Progenitor cell of endocrine pancreas (in vitro differentiated cells): ENCODE measurements at regions not wholly inside any gene's neighbourhood (a gene's known extent, or its start where the extent isn't known, plus 50 kb on each side); places are given as distances from the start of the nearest gene placed in this dataset.

Experiments used
- DNase-seq: peaks from one replicate; pipeline ENCODE4 v3.0.0; 2021; ENCODE audit warnings: low spot score; ENCODE audit not compliant: unreplicated experiment
- H3K27ac Mint-ChIP-seq: 2 replicates; pipeline ENCODE4 v1.8.0; 2021; ENCODE audit warnings: mild to moderate bottlenecking, moderate library complexity, mixed read lengths
- H3K27me3 Mint-ChIP-seq: 2 replicates; pipeline ENCODE4 v1.8.0; 2021; ENCODE audit warnings: mixed read lengths
- H3K36me3 Mint-ChIP-seq: 2 replicates; pipeline ENCODE4 v1.8.0; 2022; ENCODE audit warnings: mixed read lengths; ENCODE audit not compliant: insufficient read depth
- H3K4me1 Mint-ChIP-seq: 2 replicates; pipeline ENCODE4 v1.8.0; 2021; ENCODE audit warnings: low read depth, mixed read lengths
- H3K4me3 Mint-ChIP-seq: 2 replicates; pipeline ENCODE4 v1.8.0; 2021; ENCODE audit warnings: low read depth, mild to moderate bottlenecking, moderate library complexity, mixed read lengths
- H3K9me3 Mint-ChIP-seq: 2 replicates; pipeline ENCODE4 v1.8.0; 2021; ENCODE audit warnings: low read depth, mixed read lengths
- TF ChIP-seq, protein P1 (sequence below): fragments of 200-600 bp; sonication (generic); IDR thresholded peaks from one replicate; pipeline ENCODE4 v1.5.0; 2021; ENCODE audit warnings: antibody characterized with exemption, mild to moderate bottlenecking; ENCODE audit not compliant: unreplicated experiment

GRCh38 chr5:15333091-15333490 is 166.9 kb upstream of the FBXL7 start:
- Mint-ChIP-seq H3K36me3 (no peaks in the 10 kb centered on the region), H3K9me3 (peaks cover 12% of the 10 kb centered on the region), H3K27me3 (no peaks in the 10 kb centered on the region), H3K4me3 (no peak overlapping the region), H3K4me1 (peaks cover 3% of the 10 kb centered on the region), H3K27ac (no peak overlapping the region)
- TF ChIP-seq, protein P1, sequence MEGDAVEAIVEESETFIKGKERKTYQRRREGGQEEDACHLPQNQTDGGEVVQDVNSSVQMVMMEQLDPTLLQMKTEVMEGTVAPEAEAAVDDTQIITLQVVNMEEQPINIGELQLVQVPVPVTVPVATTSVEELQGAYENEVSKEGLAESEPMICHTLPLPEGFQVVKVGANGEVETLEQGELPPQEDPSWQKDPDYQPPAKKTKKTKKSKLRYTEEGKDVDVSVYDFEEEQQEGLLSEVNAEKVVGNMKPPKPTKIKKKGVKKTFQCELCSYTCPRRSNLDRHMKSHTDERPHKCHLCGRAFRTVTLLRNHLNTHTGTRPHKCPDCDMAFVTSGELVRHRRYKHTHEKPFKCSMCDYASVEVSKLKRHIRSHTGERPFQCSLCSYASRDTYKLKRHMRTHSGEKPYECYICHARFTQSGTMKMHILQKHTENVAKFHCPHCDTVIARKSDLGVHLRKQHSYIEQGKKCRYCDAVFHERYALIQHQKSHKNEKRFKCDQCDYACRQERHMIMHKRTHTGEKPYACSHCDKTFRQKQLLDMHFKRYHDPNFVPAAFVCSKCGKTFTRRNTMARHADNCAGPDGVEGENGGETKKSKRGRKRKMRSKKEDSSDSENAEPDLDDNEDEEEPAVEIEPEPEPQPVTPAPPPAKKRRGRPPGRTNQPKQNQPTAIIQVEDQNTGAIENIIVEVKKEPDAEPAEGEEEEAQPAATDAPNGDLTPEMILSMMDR: no peak
- no peak for DNase-seq

DNA sequence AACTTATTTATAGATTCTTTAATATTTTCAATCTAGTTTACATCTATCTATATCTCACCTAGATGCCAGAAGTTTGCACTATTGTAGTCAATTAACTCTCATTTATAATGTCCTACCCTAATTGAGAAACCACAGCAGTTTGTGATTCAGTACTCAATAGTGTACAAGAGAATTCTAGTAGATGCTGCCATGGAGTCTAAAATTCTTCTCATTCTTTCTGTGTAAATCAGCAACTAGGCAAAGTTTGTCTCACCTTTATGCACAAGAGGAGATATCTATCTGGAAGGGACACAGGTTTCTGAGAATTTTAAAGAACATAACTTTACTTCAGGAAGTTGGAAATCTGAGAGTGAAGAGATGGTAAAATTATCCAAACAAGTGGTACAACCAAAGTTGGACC is 173.0 kb upstream of the FBXL7 start:
- H3K4me3 Mint-ChIP-seq: no peak overlapping the region
- H3K4me1 Mint-ChIP-seq: peaks cover 3% of the 10 kb centered on the region
- H3K36me3 Mint-ChIP-seq: no peaks in the 10 kb centered on the region
- H3K27ac Mint-ChIP-seq: peak overlapping the region; percentile 51
- no peak for DNase-seq
- TF ChIP-seq, protein P1: no peak
- H3K9me3 Mint-ChIP-seq: peaks cover 7% of the 10 kb centered on the region
- no peaks in the 10 kb centered on the region for H3K27me3 Mint-ChIP-seq

GRCh38 chr5:15326471-15326870 is 173.5 kb upstream of the FBXL7 start:
- H3K4me1 Mint-ChIP-seq: peaks cover 3% of the 10 kb centered on the region
- no peak for DNase-seq
- no peak overlapping the region for H3K27ac Mint-ChIP-seq
- H3K36me3 Mint-ChIP-seq: no peaks in the 10 kb centered on the region
- TF ChIP-seq, protein P1: no peak
- no peak overlapping the region for H3K4me3 Mint-ChIP-seq
- no peaks in the 10 kb centered on the region for H3K27me3 Mint-ChIP-seq
- peaks cover 7% of the 10 kb centered on the region for H3K9me3 Mint-ChIP-seq

GRCh38 chr5:15322421-15322820 is 177.6 kb upstream of the FBXL7 start:
- peaks cover 7% of the 10 kb centered on the region for H3K9me3 Mint-ChIP-seq
- TF ChIP-seq, protein P1: no peak
- H3K4me1 Mint-ChIP-seq: peaks cover 3% of the 10 kb centered on the region
- H3K4me3 Mint-ChIP-seq: no peak overlapping the region
- H3K36me3 Mint-ChIP-seq: no peaks in the 10 kb centered on the region
- no peak overlapping the region for H3K27ac Mint-ChIP-seq
- H3K27me3 Mint-ChIP-seq: no peaks in the 10 kb centered on the region
- no peak for DNase-seq

- Mint-ChIP-seq H3K4me3 (no peak overlapping the region), H3K36me3 (no peaks in the 10 kb centered on the region), H3K27me3 (no peaks in the 10 kb centered on the region), H3K4me1 (no peaks in the 10 kb centered on the region), H3K9me3 (peaks cover 7% of the 10 kb centered on the region), H3K27ac (no peak overlapping the region)
- DNase-seq: no peak
- TF ChIP-seq, protein P1: no peak
Measured at GRCh38 chr5:15321776-15322175, 178.2 kb upstream of the FBXL7 start.
